ENCODE measurements at regions not wholly inside any gene's neighbourhood (a gene's known extent, or its start where the extent isn't known, plus 50 kb on each side); places are given as distances from the start of the nearest gene placed in this dataset.

DNA sequence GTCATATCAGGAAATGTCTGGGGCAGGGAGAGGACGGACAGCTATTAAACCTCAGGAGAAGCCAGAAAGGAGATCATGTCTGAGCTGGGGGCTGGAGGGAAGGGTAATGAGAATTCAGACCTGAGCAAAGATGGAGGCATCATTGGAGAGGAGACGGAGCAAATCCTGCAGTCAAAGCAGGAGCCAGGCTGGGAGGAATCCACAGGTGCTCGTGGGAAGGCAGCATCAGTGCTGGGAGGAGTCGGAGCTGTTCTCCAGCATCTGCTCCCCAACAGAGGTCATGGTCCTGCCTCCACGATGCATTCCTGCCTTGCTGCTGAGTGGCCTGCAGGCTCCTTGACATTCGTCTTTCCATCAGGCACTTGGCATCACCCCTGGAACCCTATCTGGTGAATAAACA, 148.3 kb upstream of the RAB4A start:
- Histone ChIP-seq H3K36me3 (no peaks in the 10 kb centered on the region), H3K4me3 (no peak overlapping the region), H3K9me3 (no peaks in the 10 kb centered on the region), H3K4me1 (peaks cover 13% of the 10 kb centered on the region), H3K27me3 (ENCODE audit: low read depth) (no peaks in the 10 kb centered on the region), H3K27ac (no peak overlapping the region)
- intact Hi-C loops (cut with DNase I): no loop called here
- ATAC-seq (no peak), DNase-seq (no peak)
- TF ChIP-seq, protein P1, sequence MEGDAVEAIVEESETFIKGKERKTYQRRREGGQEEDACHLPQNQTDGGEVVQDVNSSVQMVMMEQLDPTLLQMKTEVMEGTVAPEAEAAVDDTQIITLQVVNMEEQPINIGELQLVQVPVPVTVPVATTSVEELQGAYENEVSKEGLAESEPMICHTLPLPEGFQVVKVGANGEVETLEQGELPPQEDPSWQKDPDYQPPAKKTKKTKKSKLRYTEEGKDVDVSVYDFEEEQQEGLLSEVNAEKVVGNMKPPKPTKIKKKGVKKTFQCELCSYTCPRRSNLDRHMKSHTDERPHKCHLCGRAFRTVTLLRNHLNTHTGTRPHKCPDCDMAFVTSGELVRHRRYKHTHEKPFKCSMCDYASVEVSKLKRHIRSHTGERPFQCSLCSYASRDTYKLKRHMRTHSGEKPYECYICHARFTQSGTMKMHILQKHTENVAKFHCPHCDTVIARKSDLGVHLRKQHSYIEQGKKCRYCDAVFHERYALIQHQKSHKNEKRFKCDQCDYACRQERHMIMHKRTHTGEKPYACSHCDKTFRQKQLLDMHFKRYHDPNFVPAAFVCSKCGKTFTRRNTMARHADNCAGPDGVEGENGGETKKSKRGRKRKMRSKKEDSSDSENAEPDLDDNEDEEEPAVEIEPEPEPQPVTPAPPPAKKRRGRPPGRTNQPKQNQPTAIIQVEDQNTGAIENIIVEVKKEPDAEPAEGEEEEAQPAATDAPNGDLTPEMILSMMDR (IDR thresholded peaks at IDR 0.05): no peak

DNA sequence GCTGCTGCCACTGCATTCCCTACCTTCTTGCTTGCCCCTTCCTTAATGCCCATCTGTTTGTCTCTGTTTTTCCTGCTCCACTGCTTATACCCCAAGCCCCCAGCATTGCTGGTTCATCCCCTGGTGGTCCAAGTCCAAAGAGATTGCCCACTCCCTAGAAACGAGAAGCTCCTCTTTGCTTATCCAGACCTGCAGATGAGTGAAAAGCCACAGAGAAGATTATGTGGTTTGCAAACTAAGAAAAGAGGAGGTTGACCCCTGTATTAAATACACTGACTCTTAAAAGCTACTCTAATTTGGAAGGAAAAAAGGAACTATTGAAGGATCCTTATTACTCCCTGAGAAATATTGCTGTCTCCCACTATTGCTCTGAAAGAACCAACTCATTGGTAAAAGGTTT, 146.8 kb upstream of the RAB4A start:
- intact Hi-C loops (cut with DNase I): no loop called here
- Histone ChIP-seq H3K4me1 (peaks cover 8% of the 10 kb centered on the region), H3K36me3 (no peaks in the 10 kb centered on the region), H3K9me3 (no peaks in the 10 kb centered on the region), H3K27me3 (ENCODE audit: low read depth) (no peaks in the 10 kb centered on the region), H3K27ac (no peak overlapping the region), H3K4me3 (no peak overlapping the region)
- TF ChIP-seq, protein P1 (IDR thresholded peaks at IDR 0.05): no peak
- no peak for ATAC-seq
- DNase-seq: no peak

GRCh38 chr1:229124520-229125124, 146.3 kb upstream of the RAB4A start:
- DNase-seq: no peak
- ATAC-seq: no peak
- no peaks in the 10 kb centered on the region for H3K36me3 ChIP-seq
- TF ChIP-seq, protein P1 (IDR thresholded peaks at IDR 0.05): no peak
- H3K9me3 ChIP-seq: no peaks in the 10 kb centered on the region
- H3K4me3 ChIP-seq: no peak overlapping the region
- H3K4me1 ChIP-seq: peaks cover 13% of the 10 kb centered on the region
- H3K27me3 ChIP-seq (ENCODE audit: low read depth): no peaks in the 10 kb centered on the region
- intact Hi-C loops (cut with DNase I): no loop called here
- no peak overlapping the region for H3K27ac ChIP-seq

DNA sequence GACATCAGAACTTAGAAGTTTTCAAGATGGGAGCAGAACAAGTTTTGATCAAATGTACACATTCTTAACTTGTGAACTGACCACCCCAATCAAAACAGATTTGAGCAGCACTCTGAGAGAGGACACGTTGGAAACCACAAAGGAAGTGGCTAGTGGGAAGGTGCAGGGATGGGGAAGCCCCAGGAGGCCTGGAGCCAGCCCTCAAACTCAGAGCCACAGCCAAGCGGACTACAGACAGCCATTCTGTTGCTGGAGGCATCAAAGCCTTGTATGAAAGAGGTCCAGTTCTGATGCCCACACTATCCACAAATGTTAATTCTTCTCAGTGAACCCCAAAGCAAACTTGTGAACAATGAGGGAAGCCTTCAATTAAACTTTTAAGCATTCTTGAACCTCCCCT, 143.6 kb upstream of the RAB4A start:
- no peaks in the 10 kb centered on the region for H3K27me3 ChIP-seq (ENCODE audit: low read depth)

GRCh38 chr1:229128066-229128608, 142.8 kb upstream of the RAB4A start:
- H3K27ac ChIP-seq: no peak overlapping the region
- intact Hi-C loops (cut with DNase I): no loop called here
- H3K4me3 ChIP-seq: no peak overlapping the region
- ATAC-seq (no peak), DNase-seq (no peak)
- no peaks in the 10 kb centered on the region for H3K36me3 ChIP-seq
- H3K9me3 ChIP-seq: no peaks in the 10 kb centered on the region
- peaks cover 26% of the 10 kb centered on the region for H3K4me1 ChIP-seq
- no peaks in the 10 kb centered on the region for H3K27me3 ChIP-seq (ENCODE audit: low read depth)
- TF ChIP-seq, protein P1 (IDR thresholded peaks at IDR 0.05): no peak

More for the DNA sequence above, 143.6 kb upstream of the RAB4A start:
- Histone ChIP-seq H3K4me1 (peaks cover 26% of the 10 kb centered on the region), H3K4me3 (no peak overlapping the region), H3K36me3 (no peaks in the 10 kb centered on the region), H3K9me3 (no peaks in the 10 kb centered on the region), H3K27ac (no peak overlapping the region)
- DNase-seq (no peak), ATAC-seq (peak in 1 of 2 donors; percentile 50)
- TF ChIP-seq, protein P1 (IDR thresholded peaks at IDR 0.05): no peak
- intact Hi-C loops (cut with DNase I): no loop called here

Data from lower lobe of right lung (tissue), 2 donors.